Panc1 (cell line): ENCODE measurements at regions not wholly inside any gene's neighbourhood (a gene's known extent, or its start where the extent isn't known, plus 50 kb on each side); places are given as distances from the start of the nearest gene placed in this dataset.

Experiments
- ATAC-seq: fragments of 200-7000 bp; cut with Tn5 transposase; 2 replicates; pipeline ENCODE4 v1.9.1; 2020; ENCODE audit warnings: mild to moderate bottlenecking, moderate library complexity
- BruUV-seq: library from RNA; stranded (reverse); fragments of 400-500 nt; replicated peaks from 2 replicates; lab custom pipeline; 2021; lab: Mats Ljungman, UMichigan
- CTCF ChIA-PET: fragments of 300-600 bp; sonication (Branson Sonifier 250); formaldehyde crosslinking; loops from one replicate; lab custom pipeline; 2022; ENCODE audit warnings: antibody characterized with exemption; lab: Charles Lee
- POLR2A ChIA-PET: fragments of 300-600 bp; sonication (Branson Sonifier 250); formaldehyde crosslinking; loops from one replicate; lab custom pipeline; 2022; ENCODE audit warnings: antibody characterized with exemption; lab: Charles Lee
- DNase-seq: peaks from one replicate; pipeline ENCODE4 v3.0.0-alpha.2; 2010; ENCODE audit warnings: low read depth, low spot score
- H3K27ac ChIP-seq: 2 replicates; pipeline ENCODE4 v1.5.1; 2011; ENCODE audit warnings: mild to moderate bottlenecking, low read length, inconsistent platforms
- H3K27me3 ChIP-seq: fragments of 200-500 bp; sonication (Bioruptor generic); 2 replicates; pipeline ENCODE4 v1.6.0; 2014; ENCODE audit warnings: low read length, inconsistent platforms; ENCODE audit not compliant: control insufficient read depth, insufficient read depth
- H3K36me3 ChIP-seq: fragments of 200-500 bp; sonication (Bioruptor generic); 2 replicates; pipeline ENCODE4 v1.5.1; 2014; ENCODE audit warnings: inconsistent platforms, mild to moderate bottlenecking, low read length, moderate library complexity; ENCODE audit not compliant: control insufficient read depth, insufficient read depth
- H3K4me1 ChIP-seq: 2 replicates; pipeline ENCODE4 v1.5.1; 2011; ENCODE audit warnings: inconsistent platforms, mild to moderate bottlenecking, low read length, moderate library complexity; ENCODE audit not compliant: control insufficient read depth, insufficient read depth
- H3K4me3 ChIP-seq, 2 experiments: 2 replicates each; pipeline ENCODE4 v1.5.1; 2011 to 2012; ENCODE audit warnings: low read depth in 2 of 2, low read length in 2 of 2, mild to moderate bottlenecking in 2 of 2, inconsistent platforms in 1 of 2, moderate library complexity in 1 of 2
- H3K9me3 ChIP-seq: fragments of 200-500 bp; sonication (Bioruptor generic); 2 replicates; pipeline ENCODE4 v1.5.1; 2014; ENCODE audit warnings: low read depth, mild to moderate bottlenecking, inconsistent platforms, low read length, moderate library complexity; ENCODE audit not compliant: control insufficient read depth, insufficient read depth
- POLR2AphosphoS5 ChIP-seq: IDR thresholded peaks from 2 replicates; pipeline ENCODE4 v1.6.1; 2012; ENCODE audit warnings: mild to moderate bottlenecking, low read depth, low read length, moderate library complexity
- SIN3A ChIP-seq: IDR thresholded peaks from 2 replicates; pipeline ENCODE4 v1.6.1; 2012; ENCODE audit warnings: low read depth, mild to moderate bottlenecking, low read length, moderate library complexity, borderline replicate concordance; ENCODE audit not compliant: insufficient read depth
- TCF7L2 ChIP-seq: IDR thresholded peaks from 2 replicates; pipeline ENCODE4 v1.6.1; 2011; ENCODE audit warnings: mild to moderate bottlenecking, low read depth, low read length, inconsistent platforms
- in situ Hi-C: cut with HindIII; loops from 2 replicates; pipeline ENCODE4 v1.10.0; 2016; ENCODE audit warnings: low sequenced_read_pairs, low pct_unique_long_range_greater_than_20kb
- intact Hi-C: fragments of 100-400 bp; cut with micrococcal nuclease; formaldehyde crosslinking; loops from one replicate; pipeline ENCODE4 v1.10.0; 2022; ENCODE audit not compliant: unreplicated experiment
- TF ChIP-seq, protein P1 (sequence below): fragments of 450-650 bp; IDR thresholded peaks from 2 replicates; pipeline ENCODE4 v1.5.1; 2017; ENCODE audit warnings: mild to moderate bottlenecking
- TF ChIP-seq, protein P2 (sequence below), 2 experiments: IDR thresholded peaks; 2 replicates each; pipeline ENCODE4 v1.6.1; 2011 to 2012; ENCODE audit warnings: low read depth in 2 of 2, control low read depth in 1 of 2, low read length in 1 of 2, mild to moderate bottlenecking in 1 of 2, moderate library complexity in 1 of 2; ENCODE audit not compliant: insufficient read depth in 1 of 2

DNA sequence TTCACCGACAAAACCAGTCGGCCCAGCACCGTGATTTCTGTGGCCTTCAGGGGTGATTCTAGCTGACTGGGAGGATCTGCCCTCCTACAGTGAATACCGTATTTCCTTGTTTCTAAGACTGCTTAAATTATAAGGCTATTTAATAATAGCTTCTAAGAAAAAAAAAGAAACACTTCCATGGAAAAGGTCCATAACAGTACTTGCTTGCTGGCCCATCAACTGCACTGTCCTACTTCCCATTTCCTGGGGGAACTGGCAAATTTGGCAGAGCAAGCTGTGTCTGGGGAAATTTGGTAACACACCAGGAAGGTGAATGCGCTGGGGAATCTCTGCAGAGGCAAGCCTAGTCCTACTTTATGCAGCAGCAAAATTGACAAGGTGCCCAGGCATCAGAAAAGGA is 214.0 kb downstream of the ZNF326 start:
- ChIA-PET POLR2A (no interaction called here), CTCF (no interaction called here)
- H3K4me1 ChIP-seq, result no peaks in the 10 kb centered on the region
- H3K36me3 ChIP-seq, result no peaks in the 10 kb centered on the region
- DNase-seq (no peak), ATAC-seq (no peak)
- no peak overlapping the region for H3K4me3 ChIP-seq
- in situ Hi-C loops (no loop called here), intact Hi-C loops (no loop called here)
- H3K27me3 ChIP-seq, result no peaks in the 10 kb centered on the region
- no TSS peak for BruUV-seq
- no peaks in the 10 kb centered on the region for H3K9me3 ChIP-seq
- no peak for TF ChIP-seq TCF7L2
- TF ChIP-seq, protein P1, sequence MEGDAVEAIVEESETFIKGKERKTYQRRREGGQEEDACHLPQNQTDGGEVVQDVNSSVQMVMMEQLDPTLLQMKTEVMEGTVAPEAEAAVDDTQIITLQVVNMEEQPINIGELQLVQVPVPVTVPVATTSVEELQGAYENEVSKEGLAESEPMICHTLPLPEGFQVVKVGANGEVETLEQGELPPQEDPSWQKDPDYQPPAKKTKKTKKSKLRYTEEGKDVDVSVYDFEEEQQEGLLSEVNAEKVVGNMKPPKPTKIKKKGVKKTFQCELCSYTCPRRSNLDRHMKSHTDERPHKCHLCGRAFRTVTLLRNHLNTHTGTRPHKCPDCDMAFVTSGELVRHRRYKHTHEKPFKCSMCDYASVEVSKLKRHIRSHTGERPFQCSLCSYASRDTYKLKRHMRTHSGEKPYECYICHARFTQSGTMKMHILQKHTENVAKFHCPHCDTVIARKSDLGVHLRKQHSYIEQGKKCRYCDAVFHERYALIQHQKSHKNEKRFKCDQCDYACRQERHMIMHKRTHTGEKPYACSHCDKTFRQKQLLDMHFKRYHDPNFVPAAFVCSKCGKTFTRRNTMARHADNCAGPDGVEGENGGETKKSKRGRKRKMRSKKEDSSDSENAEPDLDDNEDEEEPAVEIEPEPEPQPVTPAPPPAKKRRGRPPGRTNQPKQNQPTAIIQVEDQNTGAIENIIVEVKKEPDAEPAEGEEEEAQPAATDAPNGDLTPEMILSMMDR, result no peak
- TF ChIP-seq SIN3A, result no peak
- TF ChIP-seq, protein P2, sequence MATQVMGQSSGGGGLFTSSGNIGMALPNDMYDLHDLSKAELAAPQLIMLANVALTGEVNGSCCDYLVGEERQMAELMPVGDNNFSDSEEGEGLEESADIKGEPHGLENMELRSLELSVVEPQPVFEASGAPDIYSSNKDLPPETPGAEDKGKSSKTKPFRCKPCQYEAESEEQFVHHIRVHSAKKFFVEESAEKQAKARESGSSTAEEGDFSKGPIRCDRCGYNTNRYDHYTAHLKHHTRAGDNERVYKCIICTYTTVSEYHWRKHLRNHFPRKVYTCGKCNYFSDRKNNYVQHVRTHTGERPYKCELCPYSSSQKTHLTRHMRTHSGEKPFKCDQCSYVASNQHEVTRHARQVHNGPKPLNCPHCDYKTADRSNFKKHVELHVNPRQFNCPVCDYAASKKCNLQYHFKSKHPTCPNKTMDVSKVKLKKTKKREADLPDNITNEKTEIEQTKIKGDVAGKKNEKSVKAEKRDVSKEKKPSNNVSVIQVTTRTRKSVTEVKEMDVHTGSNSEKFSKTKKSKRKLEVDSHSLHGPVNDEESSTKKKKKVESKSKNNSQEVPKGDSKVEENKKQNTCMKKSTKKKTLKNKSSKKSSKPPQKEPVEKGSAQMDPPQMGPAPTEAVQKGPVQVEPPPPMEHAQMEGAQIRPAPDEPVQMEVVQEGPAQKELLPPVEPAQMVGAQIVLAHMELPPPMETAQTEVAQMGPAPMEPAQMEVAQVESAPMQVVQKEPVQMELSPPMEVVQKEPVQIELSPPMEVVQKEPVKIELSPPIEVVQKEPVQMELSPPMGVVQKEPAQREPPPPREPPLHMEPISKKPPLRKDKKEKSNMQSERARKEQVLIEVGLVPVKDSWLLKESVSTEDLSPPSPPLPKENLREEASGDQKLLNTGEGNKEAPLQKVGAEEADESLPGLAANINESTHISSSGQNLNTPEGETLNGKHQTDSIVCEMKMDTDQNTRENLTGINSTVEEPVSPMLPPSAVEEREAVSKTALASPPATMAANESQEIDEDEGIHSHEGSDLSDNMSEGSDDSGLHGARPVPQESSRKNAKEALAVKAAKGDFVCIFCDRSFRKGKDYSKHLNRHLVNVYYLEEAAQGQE (IDR thresholded peaks at IDR 0.05; ENCODE audit: insufficient read depth in 1 of 2, low read depth in 2 of 2, low read length in 1 of 2), result no peak
- TF ChIP-seq POLR2AphosphoS5, result no peak
- no peak overlapping the region for H3K27ac ChIP-seq

DNA sequence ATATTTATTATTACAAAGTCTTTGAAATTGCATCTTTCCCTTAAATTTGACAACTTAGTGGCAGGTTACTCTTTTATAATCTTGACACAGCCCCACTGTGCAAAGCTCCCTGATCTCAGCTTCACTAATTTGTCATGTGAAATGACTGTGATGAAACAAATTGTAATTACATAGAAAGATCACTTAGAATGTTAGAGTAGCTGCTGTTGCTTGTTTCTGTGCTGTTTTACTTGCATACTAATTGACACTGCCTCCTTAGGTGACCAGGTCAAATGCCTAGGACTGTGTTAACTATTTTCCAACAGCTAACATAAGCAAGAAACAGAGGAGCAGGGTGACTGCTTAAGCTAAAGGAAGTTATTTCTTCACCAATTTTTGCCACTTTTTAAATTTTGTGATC is 211.3 kb downstream of the ZNF326 start:
- ChIA-PET CTCF (no interaction called here), POLR2A (interaction anchor here (0.5 to 0.7 kb wide), 2 partner anchors 15 to 60 kb away, joined by 3 to 7 read pairs; no protein-coding TSS in a partner anchor)
- no peaks in the 10 kb centered on the region for H3K27me3 ChIP-seq
- ATAC-seq (no peak), DNase-seq (no peak)
- in situ Hi-C loops (no loop called here), intact Hi-C loops (no loop called here)
- H3K9me3 ChIP-seq, result no peaks in the 10 kb centered on the region
- no peaks in the 10 kb centered on the region for H3K36me3 ChIP-seq
- H3K27ac ChIP-seq, result no peak overlapping the region
- TF ChIP-seq TCF7L2, result no peak
- no peak for TF ChIP-seq SIN3A
- TF ChIP-seq POLR2AphosphoS5, result no peak
- TF ChIP-seq, protein P2 (IDR thresholded peaks at IDR 0.05; ENCODE audit: insufficient read depth in 1 of 2, low read depth in 2 of 2, low read length in 1 of 2), result no peak
- TF ChIP-seq, protein P1, result no peak
- no peak overlapping the region for H3K4me3 ChIP-seq
- no peaks in the 10 kb centered on the region for H3K4me1 ChIP-seq
- BruUV-seq, result no TSS peak
